Gastrocnemius medialis (tissue), 4 donors: ENCODE measurements at regions not wholly inside any gene's neighbourhood (a gene's known extent, or its start where the extent isn't known, plus 50 kb on each side); places are given as distances from the start of the nearest gene placed in this dataset.
"Not testable (repeated sequence)": the region's sequence is repeated elsewhere in the genome, so short reads cannot be mapped to it uniquely, and the experiment has no call there.

ENCODE experiments used
- ATAC-seq, 2 donors: fragments of 150-250 bp; one replicate each; pipeline ENCODE4 v1.9.1; 2016
- DNase-seq, 2 donors: peaks; one replicate each; pipeline ENCODE4 v3.0.0-alpha.2; 2019
- H3K27ac ChIP-seq, 4 donors: fragments of 200-600 bp; sonication (generic); 1 replicate in 1 of 4; 2 replicates in 3 of 4; pipeline ENCODE4 v1.5.1; 2016 to 2018; ENCODE audit warnings: mild to moderate bottlenecking in 2 of 4, moderate library complexity in 1 of 4
- H3K27me3 ChIP-seq, 3 donors: fragments of 200-600 bp; sonication (generic) in 2 of 3; 1 replicate in 1 of 3; 2 replicates in 2 of 3; pipeline versions ENCODE4 v1.5.1 to v1.6.0; 2016 to 2019; ENCODE audit warnings: mild to moderate bottlenecking in 1 of 3, moderate library complexity in 1 of 3
- H3K36me3 ChIP-seq, 2 donors: fragments of 200-600 bp; sonication (generic) in 1 of 2; one replicate each; pipeline ENCODE4 v1.5.1; 2017 to 2018
- H3K4me1 ChIP-seq, 2 donors: fragments of 200-600 bp; sonication (generic) in 1 of 2; one replicate each; pipeline ENCODE4 v1.5.1; 2016 to 2017; ENCODE audit warnings: mild to moderate bottlenecking in 2 of 2
- H3K4me3 ChIP-seq, 4 donors: fragments of 200-600 bp; sonication (generic) in 3 of 4; 1 replicate in 1 of 4; 2 replicates in 3 of 4; pipeline ENCODE4 v1.5.1; 2016 to 2019; ENCODE audit warnings: mild to moderate bottlenecking in 2 of 4
- H3K9me3 ChIP-seq, 3 donors: fragments of 200-600 bp; sonication (generic) in 2 of 3; 1 replicate in 1 of 3; 2 replicates in 2 of 3; pipeline ENCODE4 v1.5.1; 2016 to 2019
- POLR2A ChIP-seq, 2 donors: fragments of 450-650 bp; IDR thresholded peaks; one replicate each; pipeline ENCODE4 v1.6.1; 2017; ENCODE audit warnings: antibody characterized with exemption in 2 of 2, mild to moderate bottlenecking in 2 of 2, moderate library complexity in 2 of 2
- in situ Hi-C, 4 donors: fragments of 200-750 bp; cut with MboI; loops; one replicate each; pipeline versions ENCODE4 v1.15.0 to v1.8.0; 2017; ENCODE audit warnings: low sequenced_read_pairs in 4 of 4
- intact Hi-C: fragments of 100-400 bp; cut with DNase I; formaldehyde crosslinking; loops from one replicate; pipeline ENCODE4 v1.15.1; 2023; ENCODE audit warnings: low total_unique reads
- TF ChIP-seq, protein P1 (sequence below), 5 experiments: fragments of 450-650 bp in 3 of 5; fragments of 200-600 bp in 2 of 5; sonication (generic) in 2 of 5; IDR thresholded peaks in 4 of 5; conservative IDR thresholded peaks in 1 of 5; 1 replicate in 4 of 5; 2 replicates in 1 of 5; pipeline ENCODE4 v1.5.1; 2016 to 2019; ENCODE audit warnings: antibody characterized with exemption in 5 of 5, mild to moderate bottlenecking in 3 of 5, moderate library complexity in 3 of 5

DNA sequence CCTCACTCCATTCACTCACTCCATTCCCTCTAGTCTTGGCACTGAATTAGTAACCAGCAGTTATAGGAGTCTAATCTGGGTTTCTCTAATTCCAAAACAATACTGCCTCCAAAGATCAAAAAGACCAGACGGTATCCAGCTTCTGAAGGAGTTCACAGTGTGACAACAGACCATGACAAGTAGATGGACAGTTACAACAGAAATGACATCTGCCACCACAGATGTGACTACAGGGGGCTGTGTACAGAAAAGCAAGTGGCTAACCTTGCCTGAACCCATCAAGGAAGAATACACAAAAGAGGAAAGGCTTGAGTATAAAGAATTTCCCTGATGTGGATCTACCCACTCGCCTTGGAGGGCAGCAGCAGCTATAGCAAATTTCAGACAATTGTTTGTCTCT, 112.4 kb downstream of the ACTL7B start:
- H3K4me3 ChIP-seq, result no peak overlapping the region
- H3K27ac ChIP-seq, result no peak overlapping the region
- no peaks in the 10 kb centered on the region for H3K27me3 ChIP-seq
- no peaks in the 10 kb centered on the region for H3K9me3 ChIP-seq
- DNase-seq (no peak), ATAC-seq (no peak)
- H3K36me3 ChIP-seq, result no peaks in the 10 kb centered on the region
- H3K4me1 ChIP-seq, result no peaks in the 10 kb centered on the region
- intact Hi-C loops (no loop called here), in situ Hi-C loops (no loop called here)
- no peak for TF ChIP-seq POLR2A (IDR thresholded peaks at IDR 0.05)
- TF ChIP-seq, protein P1, sequence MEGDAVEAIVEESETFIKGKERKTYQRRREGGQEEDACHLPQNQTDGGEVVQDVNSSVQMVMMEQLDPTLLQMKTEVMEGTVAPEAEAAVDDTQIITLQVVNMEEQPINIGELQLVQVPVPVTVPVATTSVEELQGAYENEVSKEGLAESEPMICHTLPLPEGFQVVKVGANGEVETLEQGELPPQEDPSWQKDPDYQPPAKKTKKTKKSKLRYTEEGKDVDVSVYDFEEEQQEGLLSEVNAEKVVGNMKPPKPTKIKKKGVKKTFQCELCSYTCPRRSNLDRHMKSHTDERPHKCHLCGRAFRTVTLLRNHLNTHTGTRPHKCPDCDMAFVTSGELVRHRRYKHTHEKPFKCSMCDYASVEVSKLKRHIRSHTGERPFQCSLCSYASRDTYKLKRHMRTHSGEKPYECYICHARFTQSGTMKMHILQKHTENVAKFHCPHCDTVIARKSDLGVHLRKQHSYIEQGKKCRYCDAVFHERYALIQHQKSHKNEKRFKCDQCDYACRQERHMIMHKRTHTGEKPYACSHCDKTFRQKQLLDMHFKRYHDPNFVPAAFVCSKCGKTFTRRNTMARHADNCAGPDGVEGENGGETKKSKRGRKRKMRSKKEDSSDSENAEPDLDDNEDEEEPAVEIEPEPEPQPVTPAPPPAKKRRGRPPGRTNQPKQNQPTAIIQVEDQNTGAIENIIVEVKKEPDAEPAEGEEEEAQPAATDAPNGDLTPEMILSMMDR (IDR thresholded peaks at IDR 0.05 in 4 of 5, conservative IDR thresholded peaks at IDR 0.05 in 1 of 5), result no peak

DNA sequence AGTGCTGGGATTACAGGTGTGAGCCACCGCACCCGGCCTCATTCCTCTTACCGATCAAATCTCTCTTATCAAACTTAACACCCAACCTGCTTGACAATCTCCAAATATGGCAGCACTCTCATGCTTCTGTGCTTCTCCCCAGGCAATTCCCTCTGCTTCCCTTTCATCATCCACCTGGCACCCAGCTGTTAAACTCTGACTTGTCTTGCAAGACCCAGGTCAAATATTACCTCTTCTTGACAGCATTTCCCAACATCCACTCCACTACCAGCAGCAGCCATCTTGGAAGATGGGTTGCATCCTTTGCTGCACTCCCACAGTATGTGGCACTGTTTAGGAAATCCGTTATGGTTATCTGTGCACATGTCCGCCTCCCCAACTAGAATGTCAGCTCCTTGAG, 113.6 kb downstream of the ACTL7B start:
- TF ChIP-seq, protein P1 (IDR thresholded peaks at IDR 0.05 in 4 of 5, conservative IDR thresholded peaks at IDR 0.05 in 1 of 5), result no peak
- no peak for TF ChIP-seq POLR2A (IDR thresholded peaks at IDR 0.05)
- DNase-seq (no peak), ATAC-seq (no peak)
- no peaks in the 10 kb centered on the region for H3K36me3 ChIP-seq
- H3K27ac ChIP-seq, result no peak overlapping the region
- no peaks in the 10 kb centered on the region for H3K27me3 ChIP-seq
- no peaks in the 10 kb centered on the region for H3K4me1 ChIP-seq
- no peak overlapping the region for H3K4me3 ChIP-seq
- no peaks in the 10 kb centered on the region for H3K9me3 ChIP-seq
- in situ Hi-C loops, result no loop called here
- intact Hi-C loops, result no loop called here

DNA sequence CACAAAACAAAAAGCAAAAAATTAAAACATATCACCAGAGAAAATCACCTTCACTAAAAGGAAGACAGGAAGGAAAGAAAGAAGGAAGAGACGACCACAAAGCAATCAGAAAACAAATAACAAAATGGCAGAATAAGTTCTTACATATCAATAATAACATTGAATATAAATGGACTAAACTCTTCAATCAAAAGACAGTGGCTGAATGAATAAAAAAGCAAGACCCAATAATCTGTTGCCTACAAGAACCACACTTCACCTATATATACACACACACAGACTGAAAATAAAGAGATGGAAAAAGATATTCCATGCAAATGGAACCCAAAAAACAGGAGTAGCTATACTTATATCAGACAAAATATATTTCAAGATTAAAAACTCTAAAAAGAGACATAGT, 124.5 kb downstream of the ACTL7B start:
- H3K27me3 ChIP-seq, H3K4me1 ChIP-seq, in situ Hi-C loops, H3K27ac ChIP-seq, H3K9me3 ChIP-seq, H3K36me3 ChIP-seq, DNase-seq, intact Hi-C loops, ATAC-seq, H3K4me3 ChIP-seq: not testable (repeated sequence)

DNA sequence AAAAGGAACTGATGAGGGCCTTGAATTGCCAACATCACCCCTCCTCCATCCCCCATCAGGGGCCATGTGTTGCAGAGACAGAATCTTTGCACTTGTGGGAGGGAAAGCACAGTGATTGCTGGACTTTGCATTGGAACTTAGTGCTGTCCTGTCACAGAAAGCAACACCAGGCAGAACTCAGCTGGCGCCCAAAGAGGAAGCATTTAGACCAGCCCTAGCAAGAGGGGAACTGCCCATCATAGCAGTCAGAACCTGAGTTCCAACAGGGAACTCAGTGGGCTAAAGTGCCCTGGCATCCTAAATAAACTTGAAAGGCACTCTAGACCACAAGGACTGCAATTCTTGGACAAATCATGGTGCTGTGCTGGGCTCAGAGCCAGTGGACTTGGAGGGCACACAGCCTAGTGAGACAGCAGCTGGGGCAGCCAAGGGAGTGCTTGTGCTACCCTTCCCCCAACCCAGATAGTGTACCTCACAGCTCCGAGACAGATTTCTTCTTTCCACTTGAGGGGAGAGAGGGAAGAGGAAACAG, 128.1 kb downstream of the ACTL7B start:
- no peaks in the 10 kb centered on the region for H3K36me3 ChIP-seq
- no peak overlapping the region for H3K4me3 ChIP-seq
- TF ChIP-seq, protein P1 (IDR thresholded peaks at IDR 0.05 in 4 of 5, conservative IDR thresholded peaks at IDR 0.05 in 1 of 5), result no peak
- no peak for TF ChIP-seq POLR2A (IDR thresholded peaks at IDR 0.05)
- intact Hi-C loops (no loop called here), in situ Hi-C loops (no loop called here)
- no peaks in the 10 kb centered on the region for H3K4me1 ChIP-seq
- no peaks in the 10 kb centered on the region for H3K9me3 ChIP-seq
- ATAC-seq (peak; percentile 44 to 69), DNase-seq (peak; percentile 11 to 22)
- no peak overlapping the region for H3K27ac ChIP-seq
- H3K27me3 ChIP-seq, result no peaks in the 10 kb centered on the region

DNA sequence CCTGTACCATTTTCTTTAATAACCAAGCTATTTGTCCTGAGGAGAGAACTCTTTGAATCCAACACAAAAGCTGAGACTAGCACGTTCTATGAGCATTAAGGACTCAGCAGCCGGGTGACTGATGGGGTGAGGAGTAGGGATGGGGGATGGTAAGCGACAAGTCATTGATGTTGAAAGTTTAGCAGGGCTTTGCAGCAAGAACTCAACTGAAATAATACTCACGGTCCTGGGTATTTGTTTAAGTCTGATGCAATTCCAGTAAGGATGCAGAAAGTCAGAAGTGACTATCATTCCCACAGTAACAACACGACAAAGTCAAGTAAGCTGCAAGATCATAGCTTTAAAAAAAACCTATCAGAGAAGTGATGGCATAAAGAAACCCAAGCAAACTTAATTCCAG, 131.1 kb downstream of the ACTL7B start:
- no peaks in the 10 kb centered on the region for H3K9me3 ChIP-seq
- no peak overlapping the region for H3K4me3 ChIP-seq
- in situ Hi-C loops, result no loop called here

More for the DNA sequence above, 131.1 kb downstream of the ACTL7B start:
- ATAC-seq (no peak), DNase-seq (no peak)
- intact Hi-C loops, result no loop called here
- TF ChIP-seq, protein P1 (IDR thresholded peaks at IDR 0.05 in 4 of 5, conservative IDR thresholded peaks at IDR 0.05 in 1 of 5), result no peak
- no peak for TF ChIP-seq POLR2A (IDR thresholded peaks at IDR 0.05)
- H3K36me3 ChIP-seq, result no peaks in the 10 kb centered on the region
- H3K27me3 ChIP-seq, result no peaks in the 10 kb centered on the region
- H3K27ac ChIP-seq, result no peak overlapping the region
- no peaks in the 10 kb centered on the region for H3K4me1 ChIP-seq
